ENCODE measurements at regions not wholly inside any gene's neighbourhood (a gene's known extent, or its start where the extent isn't known, plus 50 kb on each side); places are given as distances from the start of the nearest gene placed in this dataset.

DNA sequence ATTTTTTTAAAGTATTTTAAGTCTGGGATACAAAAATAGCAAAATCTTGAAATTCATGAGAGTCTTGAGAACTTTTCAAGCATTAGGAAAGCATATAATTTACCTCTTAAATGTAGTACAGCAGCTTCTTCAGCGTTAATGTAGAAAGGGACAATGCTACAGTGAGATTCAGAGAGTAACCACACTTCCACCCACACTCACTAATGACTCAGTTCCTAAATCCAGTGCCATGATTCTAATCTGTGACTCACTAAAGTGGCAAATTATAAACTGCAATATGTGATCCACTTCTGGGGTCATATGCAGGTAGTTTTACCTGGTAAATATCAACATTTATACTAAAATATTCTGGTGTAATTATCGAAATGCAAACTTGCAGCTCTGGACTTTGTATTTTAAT, 434.5 kb upstream of the TUSC1 start:
- Histone ChIP-seq H3K9me3 (no peaks in the 10 kb centered on the region), H3K27me3 (no peaks in the 10 kb centered on the region), H3K4me3 (no peak overlapping the region), H3K36me3 (no peaks in the 10 kb centered on the region)
- no peak for DNase-seq

DNA sequence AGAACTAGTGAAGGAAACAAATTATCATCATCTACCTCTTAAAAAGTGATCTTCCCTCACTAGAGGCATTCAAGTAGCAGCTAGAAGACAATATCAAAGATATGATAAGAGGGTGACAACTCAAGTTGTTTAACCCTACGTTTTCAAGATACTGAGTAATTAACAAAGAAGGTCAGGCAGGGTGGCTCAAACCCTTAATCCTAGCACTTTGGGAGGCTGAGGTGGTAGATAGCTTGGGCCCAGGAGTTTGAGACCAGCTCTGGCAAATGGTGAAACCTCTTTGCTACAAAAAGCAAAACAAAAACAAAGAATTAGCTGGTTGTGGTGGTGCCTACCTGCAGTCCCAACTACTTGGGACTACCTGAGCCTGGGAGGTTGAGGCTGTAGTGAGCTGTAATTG, 408.2 kb upstream of the TUSC1 start:
- H3K36me3 ChIP-seq = no peaks in the 10 kb centered on the region
- H3K27me3 ChIP-seq = no peaks in the 10 kb centered on the region
- H3K9me3 ChIP-seq = no peaks in the 10 kb centered on the region
- no peak for DNase-seq
- H3K4me3 ChIP-seq = no peak overlapping the region

DNA sequence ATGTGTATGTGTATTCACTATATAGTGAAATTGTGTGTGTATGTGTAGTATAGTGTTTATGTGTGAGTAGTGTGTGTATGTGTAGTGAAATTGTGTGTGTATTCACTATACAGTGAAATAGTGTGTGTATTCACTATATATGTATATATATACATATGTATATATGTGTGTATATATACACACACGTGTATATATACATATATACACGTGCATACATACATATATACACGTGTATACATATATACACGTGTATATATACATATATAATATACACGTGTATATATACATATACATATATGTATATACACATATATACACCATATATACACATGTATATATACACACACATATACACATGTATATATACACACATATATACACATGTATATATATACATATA, 403.6 kb upstream of the TUSC1 start:
- Histone ChIP-seq H3K36me3 (no peaks in the 10 kb centered on the region), H3K27me3 (no peaks in the 10 kb centered on the region), H3K9me3 (no peaks in the 10 kb centered on the region), H3K4me3 (no peak overlapping the region)
- DNase-seq = no peak

DNA sequence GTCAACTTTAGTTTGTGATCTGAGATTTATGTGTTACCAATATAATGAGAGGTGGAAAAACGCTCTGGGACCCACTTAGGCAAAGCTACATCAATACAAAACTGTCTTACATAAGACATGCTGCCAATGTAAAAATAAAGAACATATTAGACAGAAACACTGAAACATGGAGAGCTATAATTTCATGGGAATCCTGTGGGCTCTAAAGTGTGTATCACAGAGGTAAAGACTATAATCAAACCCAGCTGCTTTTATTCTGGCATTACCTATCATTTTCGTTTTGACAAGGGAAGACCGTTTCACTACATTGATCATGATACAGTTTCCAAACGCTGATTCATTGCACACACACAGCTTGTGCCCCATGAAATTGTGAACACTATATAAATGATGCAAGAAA, 400.5 kb upstream of the TUSC1 start:
- Histone ChIP-seq H3K36me3 (no peaks in the 10 kb centered on the region), H3K27me3 (no peaks in the 10 kb centered on the region), H3K9me3 (no peaks in the 10 kb centered on the region), H3K4me3 (no peak overlapping the region)
- DNase-seq = no peak

DNA sequence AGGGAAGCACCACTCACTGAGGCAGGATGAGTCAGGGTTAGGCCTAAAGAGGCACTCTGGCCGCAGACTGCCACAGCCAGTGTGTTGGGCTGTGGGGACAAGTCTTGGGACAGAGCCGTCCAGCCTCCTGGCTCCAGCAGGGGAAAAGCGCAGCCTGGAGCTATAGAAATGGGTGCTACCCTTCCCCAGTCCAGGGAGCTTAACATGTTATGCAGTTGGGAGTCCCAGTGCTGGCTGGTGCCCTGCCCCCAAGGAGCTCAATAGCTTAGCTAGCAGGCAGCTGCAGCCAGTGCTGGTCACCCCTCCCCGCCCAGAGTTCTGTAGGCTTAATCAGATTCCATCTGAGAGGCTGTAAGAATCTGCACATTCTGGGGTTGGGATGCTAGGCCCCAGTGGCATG, 399.6 kb upstream of the TUSC1 start:
- H3K36me3 ChIP-seq = no peaks in the 10 kb centered on the region
- H3K9me3 ChIP-seq = no peaks in the 10 kb centered on the region
- no peak for DNase-seq
- no peaks in the 10 kb centered on the region for H3K27me3 ChIP-seq
- H3K4me3 ChIP-seq = no peak overlapping the region

DNA sequence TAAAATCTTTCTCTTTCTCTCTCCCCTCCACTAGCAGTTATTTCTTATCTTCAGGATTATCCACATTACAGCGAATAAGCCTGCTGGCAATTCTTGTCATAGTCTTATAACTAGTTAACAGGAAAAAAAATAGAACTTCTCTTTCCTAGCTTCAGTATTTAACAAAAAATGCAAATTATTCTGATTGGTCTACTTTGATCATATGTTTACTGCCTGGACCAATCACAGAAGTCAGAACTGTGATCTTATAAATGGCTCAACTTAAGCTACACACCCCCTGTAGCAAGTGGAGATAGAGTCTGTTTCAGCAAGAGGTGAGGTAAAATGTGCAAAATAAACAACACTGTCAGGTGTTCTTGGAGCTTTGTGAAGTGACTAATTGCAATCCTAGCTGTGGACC, 389.4 kb upstream of the TUSC1 start:
- Histone ChIP-seq H3K36me3 (no peaks in the 10 kb centered on the region), H3K27me3 (no peaks in the 10 kb centered on the region), H3K4me3 (no peak overlapping the region), H3K9me3 (no peaks in the 10 kb centered on the region)
- no peak for DNase-seq

DNA sequence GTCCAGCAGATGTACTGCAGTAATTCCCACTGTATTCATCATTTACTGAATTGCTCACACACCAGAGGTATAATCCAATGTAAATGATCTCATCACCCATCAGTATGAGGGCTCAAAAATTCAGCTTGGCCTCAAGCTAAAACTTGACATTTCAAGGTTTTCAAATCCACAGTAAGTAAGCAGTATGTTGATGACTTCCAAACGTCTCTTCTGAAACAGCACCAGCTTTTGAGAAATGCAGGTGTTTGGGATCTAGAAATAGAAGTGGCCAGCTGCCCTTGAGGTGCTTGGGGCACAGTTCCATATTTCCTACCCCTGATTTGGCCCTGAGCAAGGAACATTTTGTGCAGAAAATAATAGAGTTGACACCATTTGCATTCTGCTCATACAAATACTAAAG, 388.0 kb upstream of the TUSC1 start:
- Histone ChIP-seq H3K4me3 (no peak overlapping the region), H3K36me3 (no peaks in the 10 kb centered on the region), H3K9me3 (no peaks in the 10 kb centered on the region), H3K27me3 (no peaks in the 10 kb centered on the region)
- no peak for DNase-seq

DNA sequence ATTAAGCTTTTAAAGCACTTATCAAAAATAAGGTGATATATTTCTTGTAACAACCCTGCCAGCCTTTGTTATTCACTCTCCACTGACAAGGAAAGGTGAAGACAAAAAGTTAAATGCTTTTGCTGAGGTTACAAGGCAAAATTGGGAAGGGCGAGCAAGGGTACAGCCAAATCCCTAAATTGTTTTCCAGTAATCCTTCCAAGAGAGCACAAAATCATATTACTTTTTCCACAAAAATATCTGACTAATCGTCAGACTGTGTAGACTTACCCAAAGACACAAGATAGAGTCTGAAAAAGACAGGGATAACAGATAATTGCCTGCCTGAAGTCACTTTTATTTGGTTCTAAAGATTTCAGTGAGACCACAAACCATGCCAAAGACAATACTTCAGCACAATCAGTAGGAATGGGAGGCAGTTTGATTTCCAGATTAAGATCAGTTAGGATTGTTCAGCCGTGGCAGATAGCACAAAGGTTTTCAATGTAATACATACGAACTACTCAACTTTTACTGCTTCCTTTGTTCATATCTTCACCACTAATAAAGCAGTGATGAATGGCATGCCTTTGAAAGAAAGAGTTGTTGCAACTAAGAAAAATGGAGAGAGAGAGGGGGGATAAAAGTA, 383.8 kb upstream of the TUSC1 start:
- Histone ChIP-seq H3K27me3 (no peaks in the 10 kb centered on the region), H3K36me3 (no peaks in the 10 kb centered on the region), H3K9me3 (no peaks in the 10 kb centered on the region), H3K4me3 (no peak overlapping the region)
- DNase-seq = no peak

DNA sequence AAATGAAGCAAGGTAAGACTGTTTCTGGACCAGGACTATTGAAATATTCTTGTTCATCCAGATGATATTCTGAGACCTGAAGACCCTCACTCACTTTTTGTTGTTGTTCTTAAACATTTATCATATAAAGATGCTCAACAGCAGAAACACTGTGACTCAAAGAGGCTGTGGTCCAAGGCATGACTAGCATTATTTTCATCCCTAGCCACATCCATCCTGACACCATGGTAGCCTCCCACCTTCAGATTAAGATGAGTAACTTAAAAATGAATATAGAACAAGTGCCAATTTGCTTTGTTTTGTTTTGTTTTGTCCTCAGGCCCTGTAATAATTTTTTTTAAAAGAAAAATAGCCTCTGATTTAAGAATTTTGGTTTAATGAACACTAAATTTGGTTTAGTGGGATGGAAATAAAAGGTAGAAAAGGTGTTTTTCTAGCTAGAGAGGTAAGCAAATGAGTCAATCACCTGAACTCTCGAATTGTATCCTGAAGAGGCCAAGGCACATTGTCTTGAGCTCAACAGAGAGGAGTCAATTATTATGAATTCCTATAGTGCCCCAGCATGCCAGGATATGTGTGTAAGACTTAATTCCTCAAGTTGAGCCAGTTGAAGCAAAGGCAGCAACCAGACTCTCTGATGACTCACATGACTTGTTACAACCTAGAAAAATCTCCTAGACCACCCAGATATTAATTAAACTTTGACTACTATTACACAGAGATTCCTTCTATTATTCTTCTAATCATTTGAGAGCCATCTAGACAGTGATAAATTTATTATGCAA, 380.1 kb upstream of the TUSC1 start:
- Histone ChIP-seq H3K4me3 (no peak overlapping the region), H3K36me3 (no peaks in the 10 kb centered on the region), H3K27me3 (no peaks in the 10 kb centered on the region), H3K9me3 (no peaks in the 10 kb centered on the region)
- peak; percentile 1 for DNase-seq

DNA sequence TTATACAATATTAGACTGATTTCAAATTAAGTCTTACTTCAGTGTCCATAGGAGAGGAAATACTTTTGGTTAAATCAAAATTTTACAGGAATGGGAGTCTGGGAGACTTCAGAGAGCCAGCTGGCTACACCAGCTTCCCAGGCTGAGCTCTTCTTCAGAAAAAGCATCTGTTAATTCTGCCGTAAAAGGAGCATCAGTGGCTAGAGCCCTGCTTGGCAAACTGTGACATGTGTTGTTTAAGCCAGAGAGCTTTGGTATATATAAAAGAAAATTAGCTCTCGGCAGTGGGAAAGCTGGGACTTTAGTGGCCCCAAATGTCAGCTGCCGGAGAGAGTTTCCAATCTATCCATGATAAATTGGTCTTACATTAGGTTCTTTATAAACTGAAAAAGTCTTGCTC, 378.8 kb upstream of the TUSC1 start:
- Histone ChIP-seq H3K9me3 (no peaks in the 10 kb centered on the region), H3K27me3 (no peaks in the 10 kb centered on the region), H3K36me3 (no peaks in the 10 kb centered on the region), H3K4me3 (no peak overlapping the region)
- DNase-seq = no peak

DNA sequence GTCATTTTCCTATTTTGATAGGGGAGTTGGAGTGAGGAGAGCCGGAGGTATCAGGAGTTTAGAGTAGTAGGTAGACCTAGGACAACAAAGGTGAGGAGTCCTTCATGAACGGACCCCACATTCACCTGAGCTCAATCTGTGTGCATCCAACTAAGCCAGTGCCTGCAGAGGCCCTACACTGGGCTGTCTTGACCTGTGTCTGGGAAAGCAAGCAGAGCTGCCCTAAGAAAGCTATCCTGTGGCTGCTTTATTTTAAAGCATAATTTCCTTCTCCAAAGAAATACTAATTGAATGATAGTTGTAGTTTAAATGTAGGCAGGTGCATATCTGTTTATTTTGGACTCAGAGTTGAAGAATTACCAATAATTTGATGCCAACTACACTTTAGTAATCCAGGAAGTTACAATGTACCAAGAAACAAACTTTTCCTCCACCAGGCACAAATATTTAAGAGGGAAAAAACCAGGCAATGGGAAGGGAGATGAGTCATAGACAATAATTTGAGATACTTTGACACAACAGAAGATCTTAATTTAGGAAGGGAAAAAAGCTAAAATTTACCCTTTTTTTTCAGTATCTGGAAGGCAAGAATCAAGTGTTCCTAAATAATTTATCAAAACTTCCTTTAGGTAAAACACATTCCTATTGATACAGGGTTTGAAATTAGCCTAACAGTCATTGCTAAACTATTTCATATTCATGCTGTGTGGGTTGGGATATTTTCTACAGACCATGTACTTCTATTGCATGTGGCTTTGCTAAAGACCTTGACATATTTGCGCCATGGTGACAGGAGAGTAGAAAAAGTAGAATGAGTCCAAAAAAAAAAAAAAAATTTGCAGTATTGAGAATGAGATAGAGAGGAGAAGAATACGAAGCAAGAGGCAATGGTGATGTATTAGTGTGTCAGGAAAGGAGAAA, 376.6 kb upstream of the TUSC1 start:
- Histone ChIP-seq H3K4me3 (no peak overlapping the region), H3K9me3 (no peaks in the 10 kb centered on the region), H3K36me3 (no peaks in the 10 kb centered on the region), H3K27me3 (no peaks in the 10 kb centered on the region)
- DNase-seq = no peak

DNA sequence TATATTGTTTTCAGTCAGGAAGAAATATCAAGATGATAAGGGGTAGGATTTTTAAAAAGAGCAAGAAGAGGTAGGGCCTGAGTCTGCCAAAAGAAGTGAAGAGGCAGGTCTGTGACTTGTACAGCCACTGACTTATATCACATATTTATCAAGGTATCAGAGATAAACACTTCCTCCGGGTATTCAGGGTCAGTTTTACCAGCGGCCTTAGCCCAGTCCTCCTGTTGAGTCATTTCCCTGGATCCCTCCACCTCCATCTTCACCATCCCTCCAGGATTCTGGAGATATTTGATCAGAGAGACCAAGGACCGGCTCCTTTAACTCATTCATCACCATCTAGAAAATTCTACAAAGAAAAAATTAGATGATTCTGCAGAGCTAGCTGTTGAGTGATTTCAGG, 375.7 kb upstream of the TUSC1 start:
- Histone ChIP-seq H3K27me3 (no peaks in the 10 kb centered on the region), H3K9me3 (no peaks in the 10 kb centered on the region), H3K4me3 (no peak overlapping the region), H3K36me3 (no peaks in the 10 kb centered on the region)
- no peak for DNase-seq

DNA sequence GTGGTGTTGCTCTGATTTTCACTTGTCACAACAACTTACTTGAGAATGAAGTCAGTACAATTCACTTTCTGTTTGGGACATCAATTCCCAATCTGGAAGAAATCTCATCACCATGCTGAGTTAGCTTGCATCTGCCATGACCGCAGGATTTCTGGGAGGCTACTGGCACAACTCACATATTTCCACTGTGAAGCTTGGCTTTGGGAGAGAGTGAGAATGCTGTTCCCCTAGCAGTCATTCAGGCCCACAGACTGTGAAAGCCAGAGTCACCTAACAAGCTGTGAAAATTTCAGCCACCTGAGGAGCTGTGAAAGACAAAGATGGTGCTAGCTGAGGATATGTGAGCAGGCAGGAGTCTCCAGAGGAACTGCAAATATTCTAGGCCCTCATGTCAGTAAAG, 365.2 kb upstream of the TUSC1 start:
- Histone ChIP-seq H3K36me3 (no peaks in the 10 kb centered on the region), H3K27me3 (no peaks in the 10 kb centered on the region), H3K4me3 (no peak overlapping the region), H3K9me3 (no peaks in the 10 kb centered on the region; the same call in 1 of the 2 replicates)
- DNase-seq = no peak

DNA sequence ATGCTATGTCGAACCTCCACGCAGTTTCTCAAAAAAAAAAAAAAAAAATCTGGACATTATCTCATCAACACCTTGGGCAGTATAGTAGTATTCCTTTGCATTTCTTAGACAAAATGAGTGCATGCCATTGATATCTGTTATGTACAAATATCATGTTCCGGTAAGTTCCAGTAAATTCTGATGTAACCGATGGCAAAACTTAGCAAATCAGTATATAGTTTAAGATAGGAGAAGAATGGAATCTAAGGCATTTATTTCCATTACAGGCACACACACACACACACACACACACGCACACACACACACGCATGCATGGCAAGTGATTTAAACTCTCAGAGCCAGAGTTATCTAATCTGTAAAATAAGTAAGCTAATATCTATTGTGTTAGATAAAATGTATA, 356.5 kb upstream of the TUSC1 start:
- Histone ChIP-seq H3K9me3 (no peaks in the 10 kb centered on the region; the same call in 1 of the 2 replicates), H3K27me3 (no peaks in the 10 kb centered on the region), H3K4me3 (no peak overlapping the region), H3K36me3 (no peaks in the 10 kb centered on the region)
- no peak for DNase-seq

DNA sequence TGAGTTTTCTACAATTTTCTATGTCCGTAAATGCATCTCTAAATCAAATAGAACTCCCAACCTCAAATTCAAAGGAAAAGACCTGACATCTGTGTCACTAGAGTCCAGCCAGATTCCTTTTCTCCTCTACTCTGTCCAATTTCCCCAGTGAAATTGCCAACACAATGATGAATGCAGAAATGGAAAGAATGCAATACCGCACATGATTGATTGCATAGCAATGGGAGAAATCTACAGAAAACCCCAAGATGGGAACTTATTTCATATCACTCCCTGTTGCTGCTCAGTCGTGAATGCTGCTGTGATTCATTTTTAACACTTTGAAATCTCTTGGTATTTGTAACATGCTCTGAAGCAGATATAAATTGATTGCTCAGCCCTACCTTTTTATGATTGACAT, 355.1 kb upstream of the TUSC1 start:
- Histone ChIP-seq H3K27me3 (no peaks in the 10 kb centered on the region), H3K9me3 (no peaks in the 10 kb centered on the region), H3K4me3 (no peak overlapping the region), H3K36me3 (no peaks in the 10 kb centered on the region)
- no peak for DNase-seq

DNA sequence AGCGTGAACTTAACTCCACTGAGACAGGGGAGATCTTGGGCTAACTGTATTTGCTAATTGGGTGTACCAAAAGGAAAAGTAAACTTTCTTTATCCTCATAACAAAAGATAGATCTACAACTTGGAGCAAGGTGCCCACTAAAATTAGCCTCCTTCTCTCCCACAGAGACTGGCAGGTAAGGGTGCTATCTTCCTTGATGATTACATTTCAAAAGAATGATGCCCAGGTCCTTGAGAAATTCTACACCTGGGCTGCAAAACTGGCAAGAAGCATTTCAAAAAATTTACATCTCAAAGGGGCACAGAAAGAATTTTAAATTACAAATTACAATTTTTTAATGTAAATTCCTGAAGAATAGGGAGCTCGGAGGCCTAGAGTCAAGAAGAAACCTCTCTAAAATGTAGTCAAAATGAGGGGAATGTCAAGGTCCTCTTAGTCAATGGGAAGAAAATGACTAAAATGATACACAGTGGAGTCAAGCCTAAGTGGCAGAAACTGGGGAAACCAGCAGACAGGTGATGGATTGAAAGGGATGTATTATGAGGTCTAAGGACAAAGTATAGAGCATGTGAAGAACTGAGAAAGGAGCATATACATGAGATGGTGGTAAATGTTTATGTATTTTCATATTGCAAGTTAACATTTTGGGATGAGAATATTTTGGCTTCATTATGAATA, 348.3 kb upstream of the TUSC1 start:
- Histone ChIP-seq H3K9me3 (no peaks in the 10 kb centered on the region), H3K36me3 (no peaks in the 10 kb centered on the region), H3K27me3 (no peaks in the 10 kb centered on the region), H3K4me3 (no peak overlapping the region)
- no peak for DNase-seq

DNA sequence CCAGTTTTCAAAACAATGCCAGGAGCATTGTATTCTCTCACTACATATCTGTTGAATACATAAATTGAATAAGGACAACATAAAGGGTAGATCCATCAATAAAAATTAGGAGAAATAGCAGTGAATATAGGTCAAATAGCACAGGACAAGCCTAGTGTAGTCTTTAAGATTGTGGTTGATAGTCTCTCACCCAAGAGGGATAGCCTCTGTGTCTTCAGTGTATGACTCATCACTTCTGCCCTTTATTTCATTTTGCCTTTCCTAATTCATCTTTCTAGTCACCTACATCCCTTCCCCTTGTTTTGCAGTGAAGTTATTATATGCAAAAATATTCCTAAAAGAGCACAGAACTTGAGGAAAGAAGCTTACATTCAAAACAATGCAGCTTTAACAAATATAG, 335.0 kb upstream of the TUSC1 start:
- Histone ChIP-seq H3K9me3 (no peaks in the 10 kb centered on the region), H3K27me3 (no peaks in the 10 kb centered on the region), H3K4me3 (no peak overlapping the region), H3K36me3 (no peaks in the 10 kb centered on the region)
- no peak for DNase-seq
